Activated CD4-positive, CD25-positive, alpha-beta regulatory T cell treated with anti-CD3 and anti-CD28 coated beads, Interleukin-2, amount 50 U/mL, for 16 hours (primary cell): ENCODE measurements at regions not wholly inside any gene's neighbourhood (a gene's known extent, or its start where the extent isn't known, plus 50 kb on each side); places are given as distances from the start of the nearest gene placed in this dataset.

Experiments used
- DNase-seq: peaks from one replicate; pipeline ENCODE4 v3.0.0-alpha.2; 2020; ENCODE audit warnings: low read depth, low spot score

DNA sequence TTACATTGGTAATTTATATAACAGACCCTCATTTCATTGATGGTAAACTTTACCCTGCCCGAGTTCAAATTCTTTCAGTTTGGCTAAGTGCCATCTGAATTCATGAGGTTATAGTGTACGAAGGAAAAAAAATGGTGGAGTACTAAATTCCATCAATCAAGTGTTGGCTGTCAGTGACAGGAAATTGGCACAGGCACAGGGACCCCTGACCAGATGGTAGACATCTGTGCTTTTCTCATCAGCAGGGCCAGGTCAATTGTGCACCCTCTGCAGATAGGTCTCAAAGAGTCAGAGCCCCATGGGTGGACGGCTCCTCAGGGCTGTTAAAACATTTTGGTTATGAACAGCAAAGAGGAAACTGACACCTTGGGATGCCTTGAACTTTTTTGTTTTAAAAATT is 439.2 kb downstream of the SETBP1 start:
- DNase-seq = no peak

DNA sequence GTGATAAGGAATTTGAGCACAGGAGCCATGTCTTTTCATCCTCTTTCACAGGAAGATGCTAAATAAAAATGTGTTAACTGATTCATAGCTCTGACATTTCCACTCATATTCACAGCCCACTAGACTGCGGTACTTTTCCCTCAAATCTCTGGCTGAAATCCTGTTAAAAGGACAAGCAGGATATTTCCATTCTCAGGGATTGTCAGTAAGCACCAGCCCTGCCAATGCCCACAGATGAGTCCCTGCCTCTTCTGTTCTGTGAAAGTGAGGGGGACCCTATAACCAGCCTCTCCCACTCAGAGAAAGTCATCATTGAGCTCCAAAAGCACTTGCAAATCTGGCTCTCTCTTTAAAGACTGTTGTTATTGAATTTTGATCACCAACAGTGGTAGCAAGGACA is 440.5 kb downstream of the SETBP1 start:
- DNase-seq = no peak

DNA sequence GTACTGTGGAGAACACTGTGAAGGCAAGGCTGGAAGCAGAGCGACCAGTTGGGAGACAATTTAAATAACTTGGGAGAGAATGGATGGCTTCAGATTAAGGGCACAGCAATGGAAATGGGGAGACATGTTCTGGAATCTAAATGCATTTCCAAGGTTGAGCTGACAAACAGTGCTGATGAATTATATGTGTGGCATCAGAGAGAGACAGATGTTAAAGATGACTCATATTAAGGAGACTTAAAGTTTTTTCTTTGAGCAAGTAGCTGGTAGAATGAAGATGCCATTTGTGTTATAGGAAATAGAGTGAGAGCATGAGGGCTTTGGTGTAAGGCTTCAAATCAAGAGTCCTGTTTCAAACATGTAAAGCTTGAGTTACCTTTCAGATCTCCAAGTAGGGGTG is 441.8 kb downstream of the SETBP1 start:
- DNase-seq = no peak

DNA sequence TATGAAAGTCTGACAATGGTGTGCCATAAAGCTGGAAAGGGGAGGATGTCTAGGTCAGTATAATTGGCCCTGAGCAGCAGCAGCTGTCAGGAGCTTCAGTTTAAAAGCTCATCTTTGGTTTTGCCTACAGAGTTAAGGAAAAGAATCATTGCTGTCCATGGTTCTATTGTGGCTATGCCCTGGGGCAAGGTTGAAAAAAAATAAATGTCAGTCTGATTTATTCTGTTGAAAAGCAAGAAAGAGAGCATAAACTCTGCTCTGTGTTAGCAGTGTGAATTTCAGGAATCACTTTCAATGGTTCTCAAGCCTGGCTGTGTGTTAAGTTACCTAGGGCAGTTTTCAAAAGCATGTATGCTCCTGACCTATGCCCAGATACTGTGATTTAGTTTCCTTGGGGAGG is 446.7 kb downstream of the SETBP1 start:
- no peak for DNase-seq

DNA sequence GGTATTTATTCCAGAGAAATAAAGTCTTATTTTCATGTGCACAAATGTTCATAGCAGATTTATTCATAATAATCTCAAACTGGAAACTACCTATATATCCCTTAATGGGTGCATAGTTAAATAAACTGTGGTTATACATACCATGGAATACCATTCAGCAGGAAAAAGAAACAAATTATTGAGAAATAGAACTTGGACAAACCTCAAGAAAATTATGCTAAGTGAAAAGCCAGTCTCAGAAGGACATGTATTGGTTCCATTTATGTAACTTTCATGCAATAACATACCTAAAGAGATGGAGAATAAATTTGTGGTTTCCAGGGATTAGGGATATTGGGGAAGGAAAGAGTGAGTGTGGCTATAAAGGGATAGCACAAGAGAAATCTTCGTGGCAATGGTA is 452.6 kb downstream of the SETBP1 start:
- DNase-seq = no peak

DNA sequence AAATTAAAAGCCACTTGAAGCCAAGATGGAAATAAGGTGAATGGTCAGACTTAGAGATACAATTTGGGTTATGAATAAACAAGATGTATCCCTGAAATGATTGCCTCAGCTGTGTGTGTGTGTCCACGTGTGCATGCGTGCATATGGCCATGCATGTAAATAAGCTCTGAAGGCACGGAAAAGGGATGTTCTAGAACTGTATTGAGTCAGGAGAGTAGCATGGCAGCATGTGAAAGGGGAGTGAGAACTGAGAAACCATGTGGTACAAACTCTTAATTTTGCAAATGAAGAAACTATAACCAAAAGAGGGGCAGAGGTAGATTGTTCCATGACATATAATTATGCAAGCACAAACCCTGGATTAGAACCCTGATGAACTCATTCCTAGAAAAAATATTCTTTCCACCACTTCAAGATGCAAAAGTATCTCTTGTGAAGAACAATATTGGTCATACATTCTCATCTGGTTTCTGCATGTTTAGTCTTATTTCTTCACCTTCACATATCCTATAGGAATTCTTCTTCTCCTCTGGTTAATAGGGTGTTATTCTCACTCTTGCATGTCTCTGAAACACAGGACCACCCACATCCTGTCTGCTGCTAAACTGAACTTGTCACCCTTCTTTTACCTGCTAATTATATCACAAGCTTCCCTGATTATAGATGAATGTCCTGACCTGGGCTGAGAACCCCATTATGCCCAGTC is 455.8 kb downstream of the SETBP1 start:
- no peak for DNase-seq

DNA sequence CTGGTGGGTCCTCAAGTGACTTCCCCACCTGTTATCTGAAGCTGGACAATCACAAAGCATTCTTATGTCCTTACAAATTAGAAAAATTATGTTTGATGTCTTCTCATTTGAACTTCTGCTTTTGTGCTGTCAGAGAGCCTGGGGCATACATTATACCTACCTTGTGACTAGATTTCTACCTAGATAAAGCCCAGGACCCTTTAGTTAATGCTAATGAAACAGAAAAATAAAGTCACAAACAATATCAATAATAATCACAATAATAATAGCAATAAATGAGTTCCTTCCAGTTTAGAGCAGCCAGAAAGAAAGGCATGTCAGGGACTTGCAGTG is 456.4 kb downstream of the SETBP1 start:
- DNase-seq = no peak

DNA sequence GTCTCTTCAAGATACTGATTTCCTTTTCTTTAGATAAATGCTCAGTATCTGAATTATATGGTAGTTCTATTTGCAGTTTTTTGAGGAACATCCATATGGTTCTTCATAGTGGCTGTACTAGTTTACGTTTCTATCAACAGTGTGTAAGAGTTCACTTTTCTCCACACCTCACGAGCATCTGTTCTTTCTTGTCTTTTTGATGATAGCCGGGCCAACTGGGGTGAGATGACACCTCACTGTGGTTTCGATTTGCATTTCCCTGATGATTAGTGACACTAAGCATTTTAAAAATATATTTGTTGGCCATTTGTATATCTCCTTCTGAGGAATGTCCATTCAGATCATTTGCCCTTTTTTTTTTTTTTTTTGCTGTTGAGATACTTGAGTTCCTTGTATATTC is 458.8 kb downstream of the SETBP1 start:
- no peak for DNase-seq

DNA sequence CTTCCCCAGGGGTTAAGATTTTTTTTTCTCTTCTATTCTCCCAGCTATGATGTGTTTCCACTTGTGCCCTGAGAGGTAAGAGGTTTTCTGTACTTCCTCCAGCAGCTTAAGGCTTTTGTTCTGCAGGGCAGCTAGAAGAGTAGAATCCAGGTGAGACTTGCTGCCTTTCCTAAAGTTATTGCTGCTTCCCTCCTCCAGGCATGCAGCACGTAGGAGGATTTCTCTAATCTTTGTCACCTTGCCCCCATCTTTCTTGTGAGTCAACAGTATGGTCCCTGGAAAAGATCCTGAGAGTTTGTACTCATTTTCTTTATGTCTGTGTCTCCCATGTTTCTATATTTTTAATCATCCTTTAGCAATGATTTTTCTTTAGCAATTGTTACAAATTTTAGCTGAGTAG is 462.2 kb downstream of the SETBP1 start:
- no peak for DNase-seq

DNA sequence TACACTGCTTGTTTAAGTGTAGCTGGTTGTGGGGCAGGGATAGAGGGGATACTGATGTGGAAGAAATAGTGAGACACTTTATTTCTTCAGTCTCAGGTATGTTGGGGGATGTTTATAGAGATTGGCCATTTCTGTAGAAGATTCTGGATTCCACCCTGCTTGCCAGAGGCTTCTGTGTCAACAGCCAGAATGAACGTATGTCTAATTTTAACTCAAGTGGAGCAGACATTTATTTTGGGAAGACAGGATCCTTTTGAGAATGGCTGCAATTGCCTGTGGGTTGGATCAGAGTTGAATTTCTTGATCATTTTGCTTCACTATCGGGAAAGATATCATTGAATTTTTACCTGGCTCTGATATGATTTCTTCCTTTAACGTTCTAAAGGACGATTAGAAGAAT is 465.6 kb upstream of the SLC14A2 start:
- no peak for DNase-seq

DNA sequence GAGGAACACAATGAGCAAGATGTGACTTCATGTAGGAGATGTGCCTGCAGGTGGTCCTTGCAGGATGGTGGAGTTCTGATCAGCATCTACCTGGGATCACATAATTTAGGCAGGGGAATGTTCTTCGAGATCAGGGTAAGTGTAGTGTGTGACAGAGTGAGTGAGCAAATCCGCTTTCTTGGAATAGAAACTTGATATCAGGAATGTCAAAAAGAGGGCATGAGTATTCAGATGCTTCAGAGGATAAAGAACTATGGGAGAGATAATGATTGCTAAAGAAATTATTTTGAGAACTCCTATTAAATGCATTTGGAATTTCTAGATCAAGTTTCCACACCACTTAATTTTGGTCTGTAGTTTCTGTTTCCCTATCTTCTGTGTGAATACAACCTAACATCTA is 463.6 kb upstream of the SLC14A2 start:
- DNase-seq = no peak

DNA sequence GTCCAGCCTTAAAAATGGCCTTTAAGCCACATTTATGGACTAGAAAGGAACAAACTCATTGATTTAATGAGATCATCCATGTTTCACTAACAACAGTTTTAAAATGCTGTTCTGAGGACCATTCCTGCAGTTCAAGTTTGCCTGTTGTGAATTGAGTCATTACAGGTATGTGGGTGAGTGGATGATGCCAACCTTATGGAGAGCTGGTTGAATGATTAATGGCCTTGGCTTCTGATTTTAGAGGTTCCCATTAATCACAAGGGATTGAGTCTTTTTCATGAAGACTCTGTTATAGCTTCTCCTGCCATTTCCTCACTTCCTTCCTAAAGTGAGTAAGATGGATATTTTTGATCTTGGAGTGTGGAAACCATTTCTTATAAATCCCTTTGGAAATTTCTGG is 459.8 kb upstream of the SLC14A2 start:
- DNase-seq = no peak

DNA sequence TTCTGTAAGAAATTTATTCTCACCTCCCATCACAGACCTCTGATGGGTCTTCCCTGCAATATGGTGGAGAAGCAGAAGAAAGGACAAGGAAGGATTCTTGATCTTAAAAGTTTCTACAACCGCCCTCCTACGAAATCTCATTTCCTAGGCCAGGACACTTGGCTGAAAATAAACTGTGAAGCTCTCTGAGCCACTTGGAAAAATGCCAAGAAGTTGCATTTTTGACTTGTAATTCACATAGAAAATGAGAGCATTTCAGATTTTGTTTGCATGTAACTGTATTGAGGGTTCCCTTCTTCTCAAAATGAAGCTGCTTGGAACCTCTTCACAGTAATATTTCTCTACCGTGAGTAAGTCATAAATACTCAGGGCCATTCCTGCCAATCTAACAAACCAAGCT is 458.3 kb upstream of the SLC14A2 start:
- no peak for DNase-seq

DNA sequence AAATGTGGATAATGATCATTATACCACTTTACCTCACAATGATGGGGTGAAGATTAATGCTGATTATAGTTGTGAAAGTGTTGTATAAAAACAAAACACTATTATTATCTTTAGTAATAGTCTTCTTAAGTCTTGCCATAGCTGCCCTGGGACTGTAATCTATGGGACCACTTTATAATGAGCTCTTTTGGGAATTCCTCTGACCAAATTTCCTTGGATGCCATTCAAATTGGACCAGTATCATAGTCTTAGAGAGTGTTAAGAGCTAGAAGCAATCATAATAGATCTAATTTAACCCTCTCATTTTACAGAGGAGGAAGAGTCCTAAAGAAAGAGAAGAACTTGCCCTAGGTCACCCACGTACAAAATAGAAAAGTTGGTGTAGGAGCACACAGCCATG is 457.7 kb upstream of the SLC14A2 start:
- no peak for DNase-seq

DNA sequence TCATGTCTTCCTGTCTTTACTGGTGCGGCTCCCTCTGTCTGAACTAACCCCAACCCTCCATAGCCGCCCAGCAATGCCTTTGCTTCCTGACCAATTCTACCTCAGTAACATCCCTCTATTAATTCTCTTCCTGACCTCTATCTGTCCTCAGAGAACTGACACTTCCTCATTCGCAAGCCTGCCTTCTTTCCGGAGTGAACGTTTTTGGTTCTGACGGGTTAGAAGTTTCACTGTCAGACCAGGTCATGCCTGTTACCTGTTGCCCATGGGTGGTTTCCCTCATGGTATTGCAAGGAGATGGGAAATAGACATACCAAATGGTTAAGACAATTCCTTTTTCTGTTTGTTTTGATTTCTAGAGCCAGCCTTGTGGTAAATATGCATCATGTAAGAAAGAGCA is 453.4 kb upstream of the SLC14A2 start:
- DNase-seq = no peak

DNA sequence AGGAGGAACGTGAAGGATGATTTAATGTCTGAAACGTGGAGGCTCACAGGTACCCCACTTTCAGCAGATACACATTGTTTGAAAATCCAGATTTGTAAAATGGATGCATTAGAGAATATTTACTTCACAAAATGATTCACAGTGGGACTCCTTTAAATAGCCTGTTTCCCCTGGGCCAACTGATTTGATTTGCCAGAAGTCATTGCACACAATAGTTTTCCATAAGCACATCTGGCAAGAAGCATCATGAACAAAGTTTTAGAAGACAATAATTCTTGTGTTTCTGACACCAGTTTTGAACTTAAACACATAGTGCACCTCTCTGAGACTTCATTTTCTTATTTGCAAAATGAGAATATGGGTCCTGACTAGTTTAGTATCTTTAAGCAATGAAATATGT is 451.4 kb upstream of the SLC14A2 start:
- no peak for DNase-seq

DNA sequence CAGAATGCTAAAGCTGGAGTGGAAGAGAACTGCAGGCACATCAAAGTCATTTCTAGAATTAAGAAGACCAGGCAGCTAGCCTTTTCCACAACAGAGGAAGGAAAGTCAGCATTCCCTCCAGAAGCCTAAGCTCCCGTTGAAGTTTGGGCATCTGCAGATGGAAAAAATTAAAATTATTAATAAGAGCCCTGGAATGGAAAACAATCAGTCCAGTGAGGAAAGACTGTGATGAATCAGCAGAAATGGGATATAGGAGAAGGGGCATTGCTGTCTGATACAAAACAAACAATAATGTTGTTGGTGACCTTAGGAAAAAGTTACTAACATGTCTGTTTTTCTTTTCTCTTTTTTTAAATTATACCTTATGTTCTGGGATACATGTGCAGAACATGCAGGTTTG is 450.7 kb upstream of the SLC14A2 start:
- no peak for DNase-seq

DNA sequence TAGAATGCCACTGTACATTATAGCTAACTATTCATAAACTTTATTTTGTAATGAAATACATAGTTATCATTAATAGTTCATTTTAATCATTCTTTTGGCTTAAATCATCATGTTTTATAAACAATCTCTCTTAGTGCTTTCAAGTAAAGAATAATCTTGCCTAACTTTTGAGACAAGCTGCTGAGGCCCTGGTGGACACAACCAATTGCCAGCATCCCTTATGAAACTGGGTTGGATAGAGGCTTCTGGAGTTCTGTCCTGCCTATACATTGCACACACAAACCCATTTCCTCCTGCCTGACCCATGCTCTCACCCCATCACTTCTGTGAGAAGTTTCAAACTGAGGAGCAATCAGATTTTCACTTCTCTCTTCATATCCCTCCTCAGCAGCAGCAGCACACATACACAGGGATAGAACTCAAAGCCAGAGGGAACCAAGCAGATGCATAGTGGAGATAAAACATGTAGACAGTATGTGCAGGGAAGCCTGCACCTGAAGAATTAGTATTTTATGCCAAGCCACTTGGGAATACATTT is 450.0 kb upstream of the SLC14A2 start:
- no peak for DNase-seq

DNA sequence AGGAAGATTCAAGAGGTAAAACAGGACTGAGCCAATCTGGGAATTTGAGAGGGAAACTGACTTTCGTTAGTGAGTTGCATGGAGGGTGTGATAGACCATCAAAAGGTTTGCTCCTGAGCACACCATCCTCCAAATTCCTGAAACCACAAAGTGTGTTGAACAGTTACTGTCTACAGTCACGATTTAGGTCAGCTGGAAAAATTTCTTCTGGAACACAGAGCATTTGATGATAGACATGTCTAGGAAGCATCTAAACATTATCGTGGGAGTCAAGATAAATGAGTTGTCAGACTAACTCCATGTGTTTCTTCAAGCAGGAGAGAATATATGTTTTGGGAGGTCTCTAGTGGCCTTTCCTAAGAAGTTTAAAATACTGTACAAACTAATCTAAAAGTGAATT is 449.4 kb upstream of the SLC14A2 start:
- no peak for DNase-seq

DNA sequence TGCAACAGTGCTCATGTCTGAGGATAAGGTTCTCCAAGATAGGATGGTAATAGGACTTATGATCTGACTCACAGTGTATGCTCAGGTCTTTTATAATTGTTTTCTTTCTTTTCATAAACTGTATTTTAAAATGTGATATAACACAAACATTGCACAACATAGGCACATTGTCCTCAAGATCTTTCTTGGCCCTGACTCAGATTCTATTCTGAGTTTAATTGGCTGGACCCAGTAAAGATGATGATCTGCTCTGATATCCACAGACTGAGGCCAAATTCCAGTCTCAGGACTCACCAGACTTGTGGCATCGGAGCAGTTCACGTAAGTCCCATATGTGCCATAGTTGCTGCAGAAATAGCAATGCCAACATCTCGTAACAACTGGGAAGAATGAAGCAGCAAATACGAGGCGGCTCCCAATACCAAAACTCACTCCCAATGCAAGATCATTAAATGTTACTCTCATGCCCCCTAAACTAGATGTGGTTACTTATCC is 448.9 kb upstream of the SLC14A2 start:
- DNase-seq = no peak

DNA sequence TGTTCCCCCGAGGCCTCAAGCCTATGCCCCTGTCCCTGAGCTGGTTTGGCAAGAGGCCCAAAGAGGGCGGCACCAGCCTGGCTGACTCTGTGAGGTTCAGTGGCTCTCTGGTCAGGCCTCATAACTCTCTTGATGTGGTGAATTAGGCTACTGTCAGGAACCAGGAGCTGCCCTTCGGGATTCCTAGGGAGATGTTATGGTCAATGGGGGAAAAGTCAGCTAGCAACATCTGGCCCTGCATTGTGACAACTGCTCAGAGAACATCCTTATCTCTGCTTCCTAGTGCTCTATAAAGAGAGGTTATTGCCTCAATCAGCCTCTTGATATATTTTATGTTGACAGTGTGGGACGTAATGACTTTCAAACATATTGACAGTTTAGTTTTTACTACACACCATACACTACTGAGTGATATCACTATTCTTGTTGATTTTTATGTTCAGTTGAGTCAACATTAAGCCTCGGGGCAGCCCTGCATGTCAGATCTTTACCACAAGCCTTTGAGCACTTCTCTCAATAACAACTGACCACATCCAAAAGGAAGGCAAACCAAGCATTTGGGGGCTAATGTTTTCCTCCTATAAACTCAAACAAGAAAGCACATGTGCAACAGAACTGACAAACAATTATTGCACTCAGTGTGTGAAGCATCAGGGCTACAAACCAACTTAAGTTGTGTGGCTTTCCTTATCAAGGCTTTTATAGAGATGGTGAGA is 448.3 kb upstream of the SLC14A2 start:
- no peak for DNase-seq

DNA sequence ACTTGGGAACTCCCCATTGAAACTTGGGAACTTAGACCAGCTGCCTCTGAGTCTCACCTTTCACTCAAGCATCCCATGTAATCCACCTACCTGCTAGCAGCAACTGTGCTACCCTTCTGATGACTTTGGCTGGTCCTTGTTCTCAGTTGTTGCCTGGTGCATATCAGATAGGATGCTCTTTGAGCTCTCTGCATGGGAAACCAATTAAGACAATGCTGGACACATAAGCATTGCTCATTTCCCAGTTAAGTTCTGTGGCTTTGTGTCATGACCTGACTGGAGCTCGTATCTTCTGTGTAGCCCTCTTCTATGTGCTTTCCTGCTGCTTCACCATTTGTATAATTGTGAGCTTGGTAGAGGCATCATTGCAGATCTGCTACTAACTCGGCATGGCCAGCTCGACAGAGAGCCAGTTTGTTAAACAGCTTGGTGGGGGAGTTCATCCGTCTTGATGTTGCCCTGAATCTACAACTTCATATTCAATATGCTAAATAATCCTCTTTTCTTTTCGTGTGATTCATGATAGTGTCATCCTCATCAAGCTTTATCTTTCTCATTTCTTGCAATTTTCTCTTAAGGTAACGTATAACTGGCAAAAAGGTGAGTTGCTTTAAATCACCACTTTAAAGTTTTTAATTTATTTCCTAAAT is 447.5 kb upstream of the SLC14A2 start:
- no peak for DNase-seq
